ENCODE measurements at regions not wholly inside any gene's neighbourhood (a gene's known extent, or its start where the extent isn't known, plus 50 kb on each side); places are given as distances from the start of the nearest gene placed in this dataset.

DNA sequence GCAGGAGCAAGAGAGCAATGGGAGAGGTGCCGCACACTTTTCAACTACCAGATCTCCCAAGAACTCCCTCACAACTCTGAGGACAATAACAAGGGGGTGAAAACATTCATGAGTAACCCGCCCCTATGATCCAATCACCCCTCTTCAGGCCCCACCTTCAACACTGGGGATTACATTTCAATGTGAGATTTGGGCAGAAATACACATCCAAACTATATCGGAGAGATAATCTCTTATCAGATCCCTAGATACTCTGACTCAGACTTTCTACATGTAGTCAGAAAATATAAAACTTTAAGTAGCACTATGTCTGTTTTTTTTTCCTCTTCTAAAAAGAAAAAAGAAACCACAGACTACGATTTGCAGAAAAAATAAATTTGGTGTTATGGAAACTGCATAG lies 1595.9 kb upstream of the NUDT12 start:
- Histone ChIP-seq H3K9me3 (replicated peaks; ENCODE audit: control insufficient read depth, insufficient read depth, low read length) (no peaks in the 10 kb centered on the region), H2AFZ (ENCODE audit: low read depth, low read length) (no peak overlapping the region), H3K4me2 (ENCODE audit: insufficient read depth, low read length) (no peak overlapping the region), H3K9ac (replicated peaks; ENCODE audit: extremely low read depth, insufficient read depth, low read length) (no peak overlapping the region), H3K79me2 (ENCODE audit: control insufficient read depth, insufficient read depth, low read length) (no peaks in the 10 kb centered on the region), H3K4me1 (ENCODE audit: control insufficient read depth, extremely low read depth, insufficient read depth, low read length) (no peaks in the 10 kb centered on the region), H4K20me1 (replicated peaks; ENCODE audit: control insufficient read depth, extremely low read depth, insufficient read depth, low read length) (no peaks in the 10 kb centered on the region), H3K27me3 (ENCODE audit: control insufficient read depth in 2 of 2, insufficient read depth in 2 of 2, low read length in 2 of 2) (no peaks in the 10 kb centered on the region), H3K27ac (ENCODE audit: insufficient read depth, low read depth, low read length) (no peak overlapping the region), H3K36me3 (ENCODE audit: control insufficient read depth in 2 of 2, extremely low read depth in 1 of 2, insufficient read depth in 2 of 2, low read length in 2 of 2) (no peaks in the 10 kb centered on the region), H3K9me1 (replicated peaks; ENCODE audit: control insufficient read depth, extremely low read depth, insufficient read depth, low read length) (no peaks in the 10 kb centered on the region), H3K4me3 (replicated peaks in 1 of 3; ENCODE audit: insufficient read depth in 1 of 3, low read depth in 1 of 3, low read length in 3 of 3) (no peak overlapping the region)
- no peak for FAIRE-seq
- ChIA-PET CTCF (no interaction called here), POLR2A (no interaction called here)
- TF ChIP-seq MAX (IDR thresholded peaks at IDR 0.05; ENCODE audit: insufficient read depth, insufficient read length): no peak
- TF ChIP-seq GATA2 (IDR thresholded peaks at IDR 0.05; ENCODE audit: insufficient read depth, insufficient read length, low read depth, low read length): no peak
- TF ChIP-seq, protein P1, sequence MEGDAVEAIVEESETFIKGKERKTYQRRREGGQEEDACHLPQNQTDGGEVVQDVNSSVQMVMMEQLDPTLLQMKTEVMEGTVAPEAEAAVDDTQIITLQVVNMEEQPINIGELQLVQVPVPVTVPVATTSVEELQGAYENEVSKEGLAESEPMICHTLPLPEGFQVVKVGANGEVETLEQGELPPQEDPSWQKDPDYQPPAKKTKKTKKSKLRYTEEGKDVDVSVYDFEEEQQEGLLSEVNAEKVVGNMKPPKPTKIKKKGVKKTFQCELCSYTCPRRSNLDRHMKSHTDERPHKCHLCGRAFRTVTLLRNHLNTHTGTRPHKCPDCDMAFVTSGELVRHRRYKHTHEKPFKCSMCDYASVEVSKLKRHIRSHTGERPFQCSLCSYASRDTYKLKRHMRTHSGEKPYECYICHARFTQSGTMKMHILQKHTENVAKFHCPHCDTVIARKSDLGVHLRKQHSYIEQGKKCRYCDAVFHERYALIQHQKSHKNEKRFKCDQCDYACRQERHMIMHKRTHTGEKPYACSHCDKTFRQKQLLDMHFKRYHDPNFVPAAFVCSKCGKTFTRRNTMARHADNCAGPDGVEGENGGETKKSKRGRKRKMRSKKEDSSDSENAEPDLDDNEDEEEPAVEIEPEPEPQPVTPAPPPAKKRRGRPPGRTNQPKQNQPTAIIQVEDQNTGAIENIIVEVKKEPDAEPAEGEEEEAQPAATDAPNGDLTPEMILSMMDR (IDR thresholded peaks at IDR 0.05; ENCODE audit: extremely low read depth in 1 of 2, insufficient read depth in 1 of 2, low read depth in 1 of 2, low read length in 2 of 2): no peak
- no peak for TF ChIP-seq POLR2AphosphoS5 (IDR thresholded peaks at IDR 0.05; ENCODE audit: insufficient read depth, low read depth, low read length)
- no peak for TF ChIP-seq EZH2 (IDR thresholded peaks at IDR 0.05; ENCODE audit: borderline replicate concordance, low read depth, low read length, severe bottlenecking)
- TF ChIP-seq JUN (IDR thresholded peaks at IDR 0.05; ENCODE audit: borderline replicate concordance, insufficient read depth, insufficient read length, low read depth): no peak
- no peak for TF ChIP-seq MYC (IDR thresholded peaks at IDR 0.05; ENCODE audit: low read depth, low read length)
- no peak for TF ChIP-seq FOS (IDR thresholded peaks at IDR 0.05; ENCODE audit: borderline replicate concordance, insufficient read depth, low read length)
- no peak for TF ChIP-seq POLR2A (IDR thresholded peaks at IDR 0.05; ENCODE audit: low read depth, low read length)
- BruUV-seq (replicated peaks): no TSS peak
- intact Hi-C loops (cut with micrococcal nuclease) (no loop called here), dilution Hi-C loops (cut with MboI; ENCODE audit: extremely low pct_ligation_motif_present, low sequenced_read_pairs) (no loop called here)
- no peak for DNase-seq (ENCODE audit: low read depth, low spot score)

Data from endothelial cell of umbilical vein (primary cell).